GM21737 (cell line): ENCODE measurements at regions not wholly inside any gene's neighbourhood (a gene's known extent, or its start where the extent isn't known, plus 50 kb on each side); places are given as distances from the start of the nearest gene placed in this dataset.

ENCODE experiments used
- ATAC-seq: cut with Tn5 transposase; IDR thresholded peaks from one replicate; pipeline ENCODE4 v1.9.1; 2021; ENCODE audit warnings: mild to moderate bottlenecking, moderate library complexity; ENCODE audit not compliant: unreplicated experiment

GRCh38 chr4:11189756-11190155, 238.9 kb downstream of the HS3ST1 start:
- no peak for ATAC-seq

DNA sequence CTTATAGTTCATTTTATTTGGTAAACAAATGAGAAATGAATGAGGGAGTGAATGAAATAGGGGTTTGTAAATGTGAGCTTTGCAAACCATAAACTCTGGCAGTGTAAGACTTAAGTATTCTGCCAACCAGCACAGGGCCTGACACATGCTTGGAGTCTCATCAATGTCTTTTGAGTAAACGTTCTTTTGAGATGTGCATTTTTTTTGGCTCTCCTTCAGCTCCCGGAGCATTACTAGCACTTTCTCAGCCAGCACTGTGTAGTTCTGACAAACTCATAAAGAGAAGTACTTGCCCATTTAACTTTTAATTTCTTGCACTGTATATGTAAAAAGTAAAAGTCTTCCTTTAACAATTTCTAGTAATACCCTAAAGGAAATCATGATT, 245.3 kb downstream of the HS3ST1 start:
- no peak for ATAC-seq

- no peak for ATAC-seq
These were observed 245.9 kb downstream of the HS3ST1 start for GRCh38 chr4:11182586-11183355.

DNA sequence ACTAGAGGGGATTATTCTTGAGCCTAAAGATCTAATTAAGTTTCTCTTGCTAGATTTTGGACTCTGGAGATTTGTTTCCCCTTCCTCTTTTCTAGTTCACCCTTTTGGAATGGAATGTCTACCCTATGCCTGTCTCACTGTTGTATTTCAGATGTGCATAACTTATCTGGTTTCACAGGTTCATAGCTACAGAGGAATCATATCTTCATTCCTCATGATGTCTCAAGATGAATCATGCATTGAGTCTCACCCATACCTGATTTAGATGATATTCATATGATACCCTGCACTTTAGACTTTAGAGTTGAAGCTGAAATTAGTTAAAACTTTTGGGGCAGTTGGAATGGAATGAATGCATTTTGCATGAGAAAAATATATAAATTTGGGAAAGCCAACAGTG, 246.7 kb downstream of the HS3ST1 start:
- no peak for ATAC-seq

- no peak for ATAC-seq
These were observed 248.9 kb downstream of the HS3ST1 start for GRCh38 chr4:11179796-11180195.

- no peak for ATAC-seq
These were observed 250.3 kb downstream of the HS3ST1 start for GRCh38 chr4:11178433-11178832.

DNA sequence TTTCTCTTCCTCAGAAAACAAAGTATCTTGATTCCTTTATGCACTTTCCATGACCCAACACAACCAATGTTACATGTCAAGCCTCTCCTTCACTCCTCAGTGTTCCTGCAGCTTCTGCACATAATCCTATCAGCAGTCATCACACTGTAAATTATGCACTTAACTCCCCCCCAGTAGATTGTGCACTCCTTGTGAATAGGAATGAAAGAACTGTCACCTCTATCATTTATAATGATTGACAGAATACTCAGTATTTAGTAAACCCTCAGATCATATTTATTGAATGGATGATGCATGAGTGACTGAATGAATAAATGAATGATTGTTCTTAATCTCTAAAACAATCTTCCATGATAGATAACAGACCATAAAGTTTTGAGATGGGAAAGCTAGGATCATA, 253.3 kb downstream of the HS3ST1 start:
- ATAC-seq, result no peak

GRCh38 chr4:11166606-11167005, 262.1 kb downstream of the HS3ST1 start:
- ATAC-seq, result no peak

- ATAC-seq, result no peak
These were observed 262.7 kb downstream of the HS3ST1 start for GRCh38 chr4:11166034-11166433.

GRCh38 chr4:11165052-11165451, 263.6 kb downstream of the HS3ST1 start:
- ATAC-seq, result no peak

- ATAC-seq, result no peak
These were observed 268.4 kb downstream of the HS3ST1 start for GRCh38 chr4:11160288-11160687.

DNA sequence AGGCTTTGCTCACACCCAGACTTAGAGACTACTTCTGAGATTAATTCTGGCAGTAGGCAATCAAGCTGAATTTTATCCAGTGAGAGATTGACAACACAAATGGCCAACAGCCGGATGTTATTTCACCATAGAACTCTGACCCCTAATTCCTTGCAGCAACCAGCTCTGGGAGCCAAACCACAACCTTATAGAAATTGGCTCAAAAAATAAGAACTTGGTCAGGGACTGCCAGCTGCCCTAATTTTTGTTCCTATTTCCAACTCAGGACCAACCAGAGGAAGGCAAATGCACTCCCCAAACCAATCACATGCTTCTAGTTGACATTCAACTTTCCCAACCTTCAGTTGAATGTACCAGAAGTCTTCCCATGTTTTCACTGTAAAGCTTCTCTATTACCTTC, 269.7 kb downstream of the HS3ST1 start:
- no peak for ATAC-seq

GRCh38 chr4:11155208-11155867, 273.4 kb downstream of the HS3ST1 start:
- ATAC-seq, result no peak

GRCh38 chr4:11153171-11153750, 275.4 kb downstream of the HS3ST1 start:
- no peak for ATAC-seq

DNA sequence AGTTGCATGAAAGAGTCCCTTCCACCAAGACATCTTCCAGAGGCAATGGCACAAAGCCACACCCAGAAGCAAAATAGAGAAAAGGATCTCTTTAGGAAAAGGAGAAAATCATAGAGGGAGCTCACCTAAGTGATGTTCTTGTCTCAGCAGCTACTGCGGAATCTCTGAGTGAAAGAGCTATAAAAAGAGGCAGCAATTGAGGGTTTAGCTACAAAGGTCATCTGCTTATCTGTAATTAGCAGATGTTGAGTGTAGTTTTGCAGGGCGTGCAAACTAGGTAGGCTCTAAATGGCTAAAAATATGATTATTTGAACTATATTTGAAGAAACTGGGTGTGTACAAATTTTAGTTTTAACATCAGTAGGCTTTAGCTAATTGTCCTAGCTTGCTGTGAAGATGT, 276.0 kb downstream of the HS3ST1 start:
- ATAC-seq, result no peak

DNA sequence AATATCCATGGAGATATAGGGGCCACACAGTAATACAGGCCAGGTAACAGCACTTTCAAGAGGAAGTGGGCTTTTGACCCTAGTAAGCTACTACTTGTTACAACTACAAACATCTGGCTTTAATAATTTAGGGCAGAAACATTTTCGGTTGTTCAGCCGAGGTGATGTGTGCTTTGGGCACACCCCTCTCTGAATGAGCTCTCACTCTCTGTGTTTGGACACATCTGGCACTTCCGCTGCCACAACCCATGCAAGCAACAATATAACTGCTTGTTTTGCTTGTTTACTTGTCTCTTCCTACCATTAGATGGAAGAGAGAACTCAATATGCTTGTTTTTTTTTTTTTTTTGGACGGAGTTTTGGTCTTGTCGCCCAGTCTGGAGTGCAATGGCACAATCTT, 277.2 kb downstream of the HS3ST1 start:
- ATAC-seq, result no peak

GRCh38 chr4:11149612-11150259, 279.0 kb downstream of the HS3ST1 start:
- ATAC-seq, result no peak

DNA sequence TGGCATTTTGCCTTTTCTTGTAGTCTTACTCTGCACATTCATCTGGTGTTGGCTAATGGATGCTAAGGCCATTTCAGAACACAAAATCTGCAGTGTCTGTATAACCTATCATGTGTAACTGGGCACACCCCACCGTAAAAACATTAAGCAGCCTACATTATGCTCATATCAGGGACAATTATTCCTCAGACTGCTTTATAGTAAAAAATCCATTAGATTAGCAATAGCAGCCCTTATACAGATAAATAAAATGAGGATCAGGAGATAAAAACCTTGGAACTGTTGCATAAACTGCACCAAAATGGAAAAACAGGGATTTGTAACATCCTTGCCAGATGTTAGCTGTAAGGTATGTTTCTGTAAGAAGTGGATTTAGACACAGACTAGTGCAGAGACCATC, 288.8 kb downstream of the HS3ST1 start:
- ATAC-seq, result no peak

- ATAC-seq, result no peak
These were observed 289.7 kb downstream of the HS3ST1 start for GRCh38 chr4:11138964-11139363.

DNA sequence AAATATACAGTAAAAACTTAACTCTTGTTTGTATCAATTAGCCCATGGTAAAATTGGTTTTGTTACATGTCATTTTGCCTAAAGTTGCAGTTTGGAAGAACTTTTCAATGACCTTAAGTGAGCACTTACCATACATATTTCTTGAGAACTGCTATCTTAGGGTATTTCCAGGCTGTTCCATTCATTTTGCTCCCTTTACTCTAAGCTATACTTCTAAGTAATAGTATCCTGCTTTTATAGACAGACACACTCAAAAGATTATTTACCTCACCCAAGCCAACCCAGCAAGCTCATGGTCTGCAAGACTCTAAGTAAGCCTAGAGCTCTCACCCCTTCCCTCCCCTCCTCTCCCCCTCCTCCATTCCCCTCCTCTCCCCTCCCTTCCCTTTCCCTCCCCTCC, 294.0 kb downstream of the HS3ST1 start:
- no peak for ATAC-seq

DNA sequence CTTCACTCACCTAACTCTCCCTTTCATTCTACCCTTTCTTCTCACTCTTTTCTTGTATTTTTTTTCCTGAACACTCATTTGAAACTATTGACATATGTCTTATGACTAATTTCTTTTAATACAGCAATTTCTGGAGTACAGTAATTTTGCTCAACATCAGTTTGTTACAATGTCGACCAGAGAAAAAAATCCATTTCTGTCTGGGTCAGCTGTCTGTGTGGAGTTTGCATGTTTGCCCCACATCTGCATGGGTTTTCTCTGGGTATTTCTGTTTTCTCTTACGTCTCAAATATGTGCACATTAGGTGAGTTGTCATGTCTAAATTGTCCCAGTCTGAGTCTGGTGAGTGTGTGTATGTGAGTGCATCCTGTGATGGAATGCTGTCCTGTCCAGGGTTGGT, 294.8 kb downstream of the HS3ST1 start:
- no peak for ATAC-seq

- ATAC-seq, result no peak
These were observed 296.2 kb downstream of the HS3ST1 start for GRCh38 chr4:11132478-11132877.
